GM18858 (cell line): ENCODE measurements at regions not wholly inside any gene's neighbourhood (a gene's known extent, or its start where the extent isn't known, plus 50 kb on each side); places are given as distances from the start of the nearest gene placed in this dataset.
"Not testable (repeated sequence)": the region's sequence is repeated elsewhere in the genome, so short reads cannot be mapped to it uniquely, and the experiment has no call there.

ENCODE experiments used
- ATAC-seq: cut with Tn5 transposase; IDR thresholded peaks from one replicate; pipeline ENCODE4 v1.9.1; 2021; ENCODE audit not compliant: unreplicated experiment

GRCh38 chr2:90359887-90360730 is 1668.6 kb downstream of the RPIA start:
- ATAC-seq: not testable (repeated sequence)

DNA sequence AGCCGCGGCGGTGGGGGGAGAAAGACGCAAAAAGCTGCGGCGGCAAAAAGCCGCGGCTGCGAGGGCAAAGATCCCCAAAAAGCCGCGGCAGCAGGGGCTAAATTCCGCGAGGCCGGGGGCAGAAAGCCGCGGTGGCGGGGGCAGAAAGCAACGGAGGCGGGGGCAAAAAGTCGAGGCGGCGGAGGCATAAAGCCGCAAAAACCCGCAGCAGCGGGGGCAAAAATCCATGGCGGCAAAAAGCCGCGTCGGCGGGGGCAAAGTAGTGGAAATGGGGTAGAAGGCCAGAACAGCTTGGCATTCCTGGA is 1669.2 kb downstream of the RPIA start:
- not testable (repeated sequence) for ATAC-seq
